ENCODE measurements at regions not wholly inside any gene's neighbourhood (a gene's known extent, or its start where the extent isn't known, plus 50 kb on each side); places are given as distances from the start of the nearest gene placed in this dataset.
"Not testable (repeated sequence)": the region's sequence is repeated elsewhere in the genome, so short reads cannot be mapped to it uniquely, and the experiment has no call there.

- H3K27me3 Mint-ChIP-seq, result no peaks in the 10 kb centered on the region
- CTCF ChIA-PET, result no interaction called here
- ATAC-seq (replicated peaks in 1 of 4) (no peak), DNase-seq (no peak)
- no peak overlapping the region for H3K4me3 Mint-ChIP-seq
- no peaks in the 10 kb centered on the region for H3K36me3 Mint-ChIP-seq
- H3K4me3 ChIP-seq (ENCODE audit: control insufficient read depth in 1 of 2, extremely low read depth in 1 of 2, low read length in 1 of 2), result no peak overlapping the region
- H3K36me3 ChIP-seq (ENCODE audit: control insufficient read depth in 2 of 2, extremely low read depth in 1 of 2, insufficient read depth in 1 of 2, low read length in 1 of 2), result no peaks in the 10 kb centered on the region
- H3K27me3 ChIP-seq (replicated peaks in 1 of 2; ENCODE audit: control insufficient read depth in 2 of 2, extremely low read depth in 1 of 2, insufficient read depth in 2 of 2, low read length in 1 of 2), result no peaks in the 10 kb centered on the region
- H3K27ac Mint-ChIP-seq, result no peak overlapping the region
- no peaks in the 10 kb centered on the region for H3K9me3 ChIP-seq
- H3K4me1 ChIP-seq (ENCODE audit: control insufficient read depth in 1 of 2, extremely low read depth in 1 of 2, insufficient read depth in 2 of 2, low read length in 2 of 2), result no peaks in the 10 kb centered on the region
- no peaks in the 10 kb centered on the region for H3K4me1 Mint-ChIP-seq
- H3K9me3 Mint-ChIP-seq, result peaks cover 18 to 26% (median 20%) of the 10 kb centered on the region in 3 donors
- POLR2A ChIA-PET, result no interaction called here
- no peak overlapping the region for H3K27ac ChIP-seq (ENCODE audit: low read length)
- 90% methylated on average over 11 of the region's 32 CpGs for WGBS (ENCODE audit: insufficient coverage)
These were observed 613.2 kb downstream of the KCNJ18 start for GRCh38 chr17:22305356-22306071.

DNA sequence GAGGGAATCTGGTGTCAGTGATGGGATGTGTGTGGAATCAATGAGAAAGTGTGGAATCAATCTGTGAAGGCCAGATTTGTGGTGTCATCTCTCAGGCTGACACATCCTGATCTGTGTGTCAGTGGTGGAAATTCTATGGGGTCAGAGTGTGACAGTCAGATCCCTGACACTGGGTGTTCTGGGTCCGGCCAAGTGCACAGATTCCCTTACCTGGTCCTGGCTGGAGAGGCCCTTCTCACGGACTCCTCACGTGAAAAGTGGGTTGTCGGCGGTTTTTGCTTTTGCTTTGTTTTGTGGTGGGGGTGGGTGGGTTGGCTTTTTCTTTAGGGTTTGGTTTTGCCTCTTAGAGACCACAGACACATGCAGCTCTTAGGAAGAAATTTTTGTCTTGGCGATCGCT lies 618.0 kb downstream of the KCNJ18 start:
- DNase-seq; H3K9me3 ChIP-seq; H3K4me3 Mint-ChIP-seq; H3K36me3 Mint-ChIP-seq; H3K27ac Mint-ChIP-seq; H3K4me1 ChIP-seq (ENCODE audit: control insufficient read depth in 1 of 2, extremely low read depth in 1 of 2, insufficient read depth in 2 of 2, low read length in 2 of 2); ATAC-seq (replicated peaks in 1 of 4); H3K27ac ChIP-seq (ENCODE audit: low read length); CTCF ChIA-PET; H3K4me1 Mint-ChIP-seq; H3K27me3 Mint-ChIP-seq; POLR2A ChIA-PET; H3K27me3 ChIP-seq (replicated peaks in 1 of 2; ENCODE audit: control insufficient read depth in 2 of 2, extremely low read depth in 1 of 2, insufficient read depth in 2 of 2, low read length in 1 of 2); H3K36me3 ChIP-seq (ENCODE audit: control insufficient read depth in 2 of 2, extremely low read depth in 1 of 2, insufficient read depth in 1 of 2, low read length in 1 of 2); H3K4me3 ChIP-seq (ENCODE audit: control insufficient read depth in 1 of 2, extremely low read depth in 1 of 2, low read length in 1 of 2): not testable (repeated sequence)
- H3K9me3 Mint-ChIP-seq, result peaks cover 16 to 20% (median 20%) of the 10 kb centered on the region in 3 donors
- 69% methylated on average over 7 of the region's 7 CpGs for WGBS (ENCODE audit: insufficient coverage)

GRCh38 chr17:22310717-22311686 lies 618.7 kb downstream of the KCNJ18 start:
- H3K4me3 Mint-ChIP-seq, result no peak overlapping the region
- POLR2A ChIA-PET, result no interaction called here

DNA sequence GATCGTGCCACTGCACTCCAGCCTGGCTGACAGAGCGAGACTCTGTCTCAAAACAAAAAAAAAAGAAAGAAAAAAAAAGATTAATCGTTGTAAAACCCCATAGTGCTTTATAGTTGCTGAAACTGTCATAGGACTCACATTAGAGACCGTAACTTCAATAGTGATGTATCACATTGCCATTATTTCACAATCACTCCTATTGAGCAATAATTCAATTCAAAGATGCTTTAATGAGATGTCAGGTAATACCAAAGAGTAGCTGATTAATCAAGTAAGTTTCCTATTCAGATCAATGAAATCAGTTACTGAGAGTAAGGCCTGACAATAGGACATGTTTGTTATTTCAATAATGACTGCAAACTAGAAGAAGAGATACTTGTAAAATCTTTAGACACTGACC lies 628.7 kb downstream of the KCNJ18 start:
- WGBS (ENCODE audit: insufficient coverage), result no CpG with 5 or more reads among the region's 4 CpGs
- POLR2A ChIA-PET, result not testable (repeated sequence)

More at GRCh38 chr17:22310717-22311686, 618.7 kb downstream of the KCNJ18 start:
- no peak overlapping the region for H3K27ac ChIP-seq (ENCODE audit: low read length)
- no peaks in the 10 kb centered on the region for H3K9me3 ChIP-seq
- no peak for DNase-seq
- no peaks in the 10 kb centered on the region for H3K36me3 ChIP-seq (ENCODE audit: control insufficient read depth in 2 of 2, extremely low read depth in 1 of 2, insufficient read depth in 1 of 2, low read length in 1 of 2)
- ATAC-seq (replicated peaks in 1 of 4), result no peak
- CTCF ChIA-PET, result no interaction called here
- peaks cover 16 to 20% (median 20%) of the 10 kb centered on the region in 3 donors for H3K9me3 Mint-ChIP-seq
- H3K27ac Mint-ChIP-seq, result no peak overlapping the region
- H3K4me1 Mint-ChIP-seq, result no peaks in the 10 kb centered on the region
- H3K27me3 ChIP-seq (replicated peaks in 1 of 2; ENCODE audit: control insufficient read depth in 2 of 2, extremely low read depth in 1 of 2, insufficient read depth in 2 of 2, low read length in 1 of 2), result no peaks in the 10 kb centered on the region
- H3K36me3 Mint-ChIP-seq, result no peaks in the 10 kb centered on the region
- no peaks in the 10 kb centered on the region for H3K27me3 Mint-ChIP-seq
- 63% methylated on average over 22 of the region's 26 CpGs for WGBS (ENCODE audit: insufficient coverage)
- no peaks in the 10 kb centered on the region for H3K4me1 ChIP-seq (ENCODE audit: control insufficient read depth in 1 of 2, extremely low read depth in 1 of 2, insufficient read depth in 2 of 2, low read length in 2 of 2)
- no peak overlapping the region for H3K4me3 ChIP-seq (ENCODE audit: control insufficient read depth in 1 of 2, extremely low read depth in 1 of 2, low read length in 1 of 2)

GRCh38 chr17:22322893-22323550 lies 630.7 kb downstream of the KCNJ18 start:
- CTCF ChIA-PET; H3K4me1 Mint-ChIP-seq; ATAC-seq (replicated peaks in 1 of 4); H3K36me3 ChIP-seq (ENCODE audit: control insufficient read depth in 2 of 2, extremely low read depth in 1 of 2, insufficient read depth in 1 of 2, low read length in 1 of 2); H3K27me3 Mint-ChIP-seq; H3K9me3 ChIP-seq; H3K27ac ChIP-seq (ENCODE audit: low read length); H3K4me3 Mint-ChIP-seq; H3K4me1 ChIP-seq (ENCODE audit: control insufficient read depth in 1 of 2, extremely low read depth in 1 of 2, insufficient read depth in 2 of 2, low read length in 2 of 2); POLR2A ChIA-PET; H3K27ac Mint-ChIP-seq; H3K4me3 ChIP-seq (ENCODE audit: control insufficient read depth in 1 of 2, extremely low read depth in 1 of 2, low read length in 1 of 2); DNase-seq; H3K27me3 ChIP-seq (replicated peaks in 1 of 2; ENCODE audit: control insufficient read depth in 2 of 2, extremely low read depth in 1 of 2, insufficient read depth in 2 of 2, low read length in 1 of 2); H3K36me3 Mint-ChIP-seq: not testable (repeated sequence)
- 83% methylated on average over 9 of the region's 11 CpGs for WGBS (ENCODE audit: insufficient coverage)
- peaks cover 18 to 25% (median 19%) of the 10 kb centered on the region in 3 donors for H3K9me3 Mint-ChIP-seq

More for the DNA sequence above, 628.7 kb downstream of the KCNJ18 start:
- DNase-seq; H3K27me3 ChIP-seq (replicated peaks in 1 of 2; ENCODE audit: control insufficient read depth in 2 of 2, extremely low read depth in 1 of 2, insufficient read depth in 2 of 2, low read length in 1 of 2); H3K27ac Mint-ChIP-seq; H3K4me3 ChIP-seq (ENCODE audit: control insufficient read depth in 1 of 2, extremely low read depth in 1 of 2, low read length in 1 of 2); H3K9me3 ChIP-seq; H3K4me1 ChIP-seq (ENCODE audit: control insufficient read depth in 1 of 2, extremely low read depth in 1 of 2, insufficient read depth in 2 of 2, low read length in 2 of 2); H3K36me3 ChIP-seq (ENCODE audit: control insufficient read depth in 2 of 2, extremely low read depth in 1 of 2, insufficient read depth in 1 of 2, low read length in 1 of 2); H3K36me3 Mint-ChIP-seq; H3K4me3 Mint-ChIP-seq; ATAC-seq (replicated peaks in 1 of 4); H3K27ac ChIP-seq (ENCODE audit: low read length); CTCF ChIA-PET; H3K27me3 Mint-ChIP-seq; H3K4me1 Mint-ChIP-seq: not testable (repeated sequence)
- H3K9me3 Mint-ChIP-seq, result peaks cover 18 to 25% (median 19%) of the 10 kb centered on the region in 3 donors

DNA sequence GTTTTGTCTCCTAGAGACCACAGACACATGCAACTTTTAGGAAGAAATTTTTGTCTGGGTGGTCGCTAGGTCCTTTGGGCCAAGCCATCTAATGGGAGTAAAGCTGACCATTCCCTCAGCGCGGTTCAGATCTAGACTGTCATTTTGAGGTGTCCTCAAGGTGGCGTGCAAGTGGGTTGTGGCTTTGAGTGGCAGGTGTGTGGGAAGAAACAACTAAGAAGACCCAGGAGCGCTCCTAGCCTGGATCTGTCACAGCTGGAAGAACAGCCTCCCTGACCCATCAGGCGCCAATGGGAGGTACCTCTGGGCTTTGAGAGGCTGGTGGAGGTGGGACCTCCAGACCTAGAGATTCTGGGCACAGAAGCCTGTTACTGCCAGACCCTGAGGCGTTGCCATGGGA lies 645.1 kb downstream of the KCNJ18 start:
- ChIA-PET POLR2A (no interaction called here), CTCF (no interaction called here)
- Mint-ChIP-seq H3K4me1 (no peaks in the 10 kb centered on the region), H3K9me3 (peaks cover 0 to 12% (median 4%) of the 10 kb centered on the region in 3 donors), H3K27me3 (no peaks in the 10 kb centered on the region), H3K27ac (no peak overlapping the region), H3K4me3 (no peak overlapping the region), H3K36me3 (no peaks in the 10 kb centered on the region)
- Histone ChIP-seq H3K4me3 (ENCODE audit: control insufficient read depth in 1 of 2, extremely low read depth in 1 of 2, low read length in 1 of 2) (no peak overlapping the region), H3K9me3 (no peaks in the 10 kb centered on the region), H3K27me3 (replicated peaks in 1 of 2; ENCODE audit: control insufficient read depth in 2 of 2, extremely low read depth in 1 of 2, insufficient read depth in 2 of 2, low read length in 1 of 2) (no peaks in the 10 kb centered on the region), H3K36me3 (ENCODE audit: control insufficient read depth in 2 of 2, extremely low read depth in 1 of 2, insufficient read depth in 1 of 2, low read length in 1 of 2) (no peaks in the 10 kb centered on the region), H3K27ac (ENCODE audit: low read length) (no peak overlapping the region), H3K4me1 (ENCODE audit: control insufficient read depth in 1 of 2, extremely low read depth in 1 of 2, insufficient read depth in 2 of 2, low read length in 2 of 2) (no peaks in the 10 kb centered on the region)
- no peak for DNase-seq
- no peak for ATAC-seq (replicated peaks in 1 of 4)
- WGBS (ENCODE audit: insufficient coverage), result 53% methylated on average over 6 of the region's 7 CpGs
